ENCODE measurements at regions not wholly inside any gene's neighbourhood (a gene's known extent, or its start where the extent isn't known, plus 50 kb on each side); places are given as distances from the start of the nearest gene placed in this dataset.
A peak's percentile ranks its signal among the peaks of the same experiment; 100 is the strongest.
"Not testable (repeated sequence)": the region's sequence is repeated elsewhere in the genome, so short reads cannot be mapped to it uniquely, and the experiment has no call there.

DNA sequence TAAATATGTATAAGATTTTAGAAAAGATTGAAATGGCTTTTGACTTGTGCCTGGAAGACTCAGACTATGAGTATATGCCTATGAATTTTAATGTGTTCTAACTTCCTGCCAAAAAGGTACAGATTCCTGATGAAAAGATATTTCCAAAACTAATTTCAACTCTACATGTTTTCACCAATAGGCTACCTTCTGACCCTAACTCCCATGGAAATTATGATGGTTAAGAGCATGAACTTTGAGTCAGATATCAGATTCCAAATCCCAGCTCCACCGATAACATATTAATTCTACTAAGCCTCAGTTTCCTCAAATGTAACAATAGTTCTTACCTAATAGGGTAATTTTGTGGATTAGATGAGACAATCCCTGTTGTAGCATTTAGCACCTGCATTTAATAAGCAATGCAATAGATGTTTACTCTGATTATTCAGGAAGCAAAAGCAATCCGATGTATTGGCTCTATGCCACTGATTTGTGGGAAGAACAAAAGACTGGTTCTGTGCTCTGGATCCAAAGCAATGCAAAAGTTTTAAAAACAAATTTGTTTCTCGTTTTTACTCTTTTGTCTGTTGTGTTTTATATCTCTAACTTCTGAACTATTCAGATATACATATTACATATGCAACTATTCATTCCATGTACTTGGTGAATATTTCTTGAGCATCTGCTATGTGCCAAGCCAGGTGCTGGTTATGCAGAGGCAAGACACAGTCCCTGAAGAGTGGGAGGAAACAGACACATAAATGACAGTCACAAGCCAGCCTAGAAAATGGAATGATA lies 115.4 kb downstream of the GATA6 start:
- DNase-seq (ENCODE audit: low spot score), result no peak

DNA sequence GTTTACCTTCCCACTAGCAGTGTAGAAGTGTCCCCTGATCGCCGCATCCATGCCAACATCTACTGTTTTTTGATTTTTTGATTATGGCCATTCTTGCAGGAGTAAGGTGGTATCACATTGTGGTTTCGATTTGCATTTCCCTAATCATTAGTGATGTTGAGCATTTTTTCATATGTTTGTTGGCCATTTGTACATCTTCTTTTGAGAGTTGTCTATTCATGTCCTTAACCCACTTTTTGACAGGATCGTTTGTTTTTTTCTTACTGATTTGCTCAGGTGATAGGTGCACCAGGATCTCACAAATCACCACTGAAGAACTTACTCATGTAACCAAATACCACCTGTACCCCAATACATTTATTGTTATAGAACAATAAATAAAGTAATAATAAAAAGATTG lies 114.5 kb downstream of the GATA6 start:
- DNase-seq (ENCODE audit: low spot score), result not testable (repeated sequence)

DNA sequence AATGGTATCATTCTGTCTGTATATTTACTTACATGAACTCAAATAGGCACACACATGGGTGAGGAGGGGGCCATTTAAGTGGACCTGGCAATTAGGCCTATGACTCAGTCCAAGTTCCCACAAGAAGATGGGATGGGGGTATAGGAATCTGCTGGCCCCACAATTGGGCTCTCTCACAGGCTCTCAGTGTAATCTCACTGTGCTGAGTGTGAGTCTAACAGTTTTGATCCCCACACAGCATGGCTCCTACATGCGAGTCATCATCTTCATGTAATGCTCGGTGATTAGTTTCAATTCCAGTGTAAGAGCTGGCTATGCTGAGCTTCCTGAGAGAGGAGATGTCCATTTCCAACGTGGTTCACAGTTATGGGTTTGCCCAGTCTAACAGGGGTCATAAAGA lies 114.0 kb downstream of the GATA6 start:
- no peak for DNase-seq (ENCODE audit: low spot score)

DNA sequence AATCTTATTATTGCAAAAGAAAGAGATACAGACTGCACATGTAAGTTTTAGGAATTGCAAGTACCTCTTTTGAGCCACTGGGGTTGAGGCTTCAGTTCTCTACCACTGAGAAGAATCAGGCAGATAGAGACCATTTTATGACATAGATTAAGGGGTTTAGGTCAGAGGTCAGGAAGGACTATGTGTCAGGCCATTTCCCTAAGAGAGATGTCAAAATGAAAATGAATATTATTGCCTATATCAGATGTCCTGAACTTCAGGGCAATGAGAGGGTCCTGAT lies 113.7 kb downstream of the GATA6 start:
- no peak for DNase-seq (ENCODE audit: low spot score)

DNA sequence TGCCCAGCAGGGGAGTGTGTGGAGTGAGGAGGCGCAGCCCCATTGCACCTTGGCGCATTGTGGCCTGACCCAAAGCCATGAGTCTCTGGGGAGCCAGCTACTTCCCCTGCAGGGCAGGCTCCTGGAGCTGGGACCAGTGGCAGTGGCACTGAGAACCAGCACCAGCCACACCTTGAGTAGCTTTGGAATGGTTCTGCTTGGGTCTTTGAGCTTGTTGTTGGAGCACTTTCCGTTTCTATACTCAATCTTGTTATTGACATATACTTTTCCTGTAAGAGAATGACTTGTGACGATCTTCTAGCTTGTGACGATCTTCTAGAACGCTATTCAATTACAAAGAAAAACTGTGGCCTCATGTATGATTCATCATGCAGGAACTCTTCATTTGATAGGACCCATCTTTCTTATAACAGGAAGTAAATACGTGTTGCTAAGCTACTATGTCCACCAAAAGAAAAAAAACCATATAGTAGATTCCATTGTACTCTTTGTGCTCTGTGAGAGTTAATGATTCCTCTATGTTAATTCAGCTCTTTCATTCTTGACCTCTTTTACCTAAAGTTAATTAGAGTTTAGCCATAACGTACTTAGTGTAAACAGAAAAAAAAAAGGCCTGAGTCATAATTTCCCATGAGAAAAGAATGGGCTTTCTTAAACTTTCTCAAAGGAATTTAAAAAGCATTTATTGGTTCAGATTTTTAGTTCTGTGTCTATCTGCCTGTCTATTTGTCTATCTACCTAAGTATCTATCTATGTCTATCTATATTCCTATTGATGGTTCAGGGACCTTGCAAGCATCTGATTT lies 113.1 kb downstream of the GATA6 start:
- peak; percentile 95 for DNase-seq (ENCODE audit: low spot score)

DNA sequence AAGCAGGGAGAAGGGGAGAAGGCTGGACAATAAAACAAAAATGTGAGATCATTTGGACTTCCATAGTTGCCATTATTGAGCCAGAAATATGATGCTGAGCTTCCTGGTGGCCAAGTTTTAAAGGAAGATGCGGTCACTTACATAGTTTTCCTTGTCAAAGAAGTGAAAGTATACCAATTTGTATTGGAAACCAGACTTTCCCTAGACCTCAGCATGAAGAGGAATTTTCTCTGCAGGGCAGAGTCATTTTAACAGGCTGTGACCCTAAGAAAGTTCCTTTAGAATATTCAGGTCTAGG lies 111.0 kb downstream of the GATA6 start:
- DNase-seq (ENCODE audit: low spot score), result no peak

DNA sequence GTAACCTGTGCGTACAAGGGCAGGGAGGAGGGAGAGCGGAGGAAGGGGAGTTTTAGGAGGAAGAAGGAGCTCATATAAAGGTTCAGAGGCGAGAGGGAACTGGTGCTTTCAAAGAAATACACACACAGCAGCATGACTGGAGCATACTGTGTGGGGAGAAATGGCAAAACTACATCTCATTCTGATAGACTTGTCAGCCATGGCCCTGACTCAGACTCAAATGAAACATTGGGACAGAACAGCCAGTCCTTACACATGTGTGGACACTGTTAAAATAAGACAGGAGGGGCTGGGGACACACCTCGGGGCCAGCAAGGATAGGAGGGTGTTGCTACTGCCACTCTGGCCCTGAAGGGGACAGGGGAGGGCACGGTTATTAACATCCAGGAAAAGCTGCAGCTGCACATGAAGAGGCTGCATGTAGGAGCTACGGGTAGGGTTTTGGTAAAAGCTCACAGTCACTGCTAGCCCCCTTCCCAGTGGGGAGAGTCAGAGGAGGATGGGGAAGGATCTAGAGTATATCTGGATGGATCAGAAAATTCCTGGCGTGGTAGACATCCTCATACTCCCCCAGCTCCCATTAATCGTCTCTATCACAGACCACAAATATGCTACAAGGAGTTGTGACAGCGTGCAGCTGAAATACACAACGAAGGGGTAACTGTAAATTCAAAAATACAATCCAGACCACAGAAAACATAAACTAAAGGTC lies 110.5 kb downstream of the GATA6 start:
- peak; percentile 21 for DNase-seq (ENCODE audit: low spot score)

DNA sequence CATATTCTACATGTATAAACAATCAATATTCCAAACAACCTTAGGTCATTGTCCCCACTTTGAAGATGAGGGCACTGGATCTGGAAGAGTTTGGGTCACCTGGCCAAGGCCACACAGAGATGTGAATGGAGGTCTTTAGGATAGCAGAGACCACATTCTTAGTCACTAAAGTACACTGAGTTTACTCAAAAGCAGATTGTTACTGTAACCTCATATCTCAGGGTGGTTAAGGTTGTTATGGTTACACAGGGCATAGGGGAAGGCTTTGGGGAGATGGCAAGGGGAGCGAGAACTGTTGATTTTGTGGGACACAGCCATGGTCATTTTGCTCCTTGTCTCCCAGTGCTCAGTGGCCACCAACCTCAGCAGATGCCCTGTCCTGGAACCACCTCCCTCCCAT lies 109.4 kb downstream of the GATA6 start:
- no peak for DNase-seq (ENCODE audit: low spot score)

DNA sequence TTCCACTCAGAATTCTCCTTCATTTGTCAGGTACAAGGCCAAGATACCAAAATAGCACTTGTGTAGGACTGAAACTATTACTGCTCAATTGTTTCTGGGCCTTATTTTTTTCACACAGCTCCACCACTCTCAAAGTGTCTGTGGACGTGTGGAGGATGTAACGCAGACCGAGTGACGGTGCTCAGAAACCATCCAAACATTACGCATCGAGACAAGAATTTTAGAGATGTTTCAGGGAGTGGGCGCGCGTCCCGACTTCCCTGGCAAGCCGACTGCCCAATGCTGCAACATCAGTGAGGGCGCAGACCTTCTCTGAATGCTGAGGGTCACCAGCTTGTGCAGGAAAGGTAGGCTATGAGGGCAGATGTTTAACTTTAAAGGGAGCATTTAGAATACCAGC lies 108.4 kb downstream of the GATA6 start:
- no peak for DNase-seq (ENCODE audit: low spot score)

DNA sequence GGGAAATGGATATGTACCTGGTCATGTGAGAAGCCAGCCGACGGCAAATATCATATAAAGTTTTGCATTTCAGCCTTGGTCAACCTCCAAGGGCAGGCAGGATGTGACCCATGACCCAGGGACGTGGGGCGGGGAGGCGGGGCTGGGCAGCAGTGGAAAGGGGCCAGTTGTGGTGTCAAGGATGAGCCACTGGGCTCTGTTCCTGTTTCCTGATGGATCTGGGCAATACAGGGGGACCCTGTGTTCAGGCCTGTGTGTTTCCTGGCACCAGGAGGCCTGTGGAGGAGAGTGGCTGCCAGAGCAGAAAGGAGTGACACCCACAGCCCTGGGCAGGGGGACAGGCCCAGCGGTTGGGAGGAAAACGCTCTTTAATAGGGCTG lies 106.9 kb downstream of the GATA6 start:
- DNase-seq (ENCODE audit: low spot score), result no peak

DNA sequence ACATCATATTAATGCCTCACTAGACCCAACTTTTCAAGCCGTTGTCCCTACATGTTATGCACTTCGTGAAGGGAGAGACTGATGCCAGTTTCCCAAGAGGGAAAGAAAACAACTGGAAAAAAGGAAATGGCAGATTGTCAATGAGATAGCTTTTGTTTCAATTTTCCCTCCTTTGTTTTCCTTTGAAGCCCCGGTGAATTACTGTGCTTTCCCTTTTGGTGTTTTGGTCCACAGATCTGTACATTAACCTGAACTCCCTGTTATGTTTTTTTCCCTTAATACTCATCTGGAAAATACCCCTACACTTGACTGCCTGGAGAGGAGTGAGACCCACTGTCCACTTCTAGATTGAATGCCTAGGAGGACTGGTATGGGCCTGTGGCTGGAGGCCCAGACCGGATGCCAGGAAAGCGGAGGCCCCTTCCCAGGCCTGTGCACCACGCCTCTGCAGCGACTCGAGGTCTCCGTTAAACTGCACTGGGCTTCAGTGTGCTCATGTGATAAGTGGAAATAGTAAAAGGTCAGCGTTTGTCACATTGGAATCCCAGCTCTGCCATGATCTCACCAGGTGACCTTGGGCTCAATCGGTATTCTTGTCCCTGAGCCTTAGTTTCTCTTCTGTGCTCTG lies 106.4 kb downstream of the GATA6 start:
- no peak for DNase-seq (ENCODE audit: low spot score)

DNA sequence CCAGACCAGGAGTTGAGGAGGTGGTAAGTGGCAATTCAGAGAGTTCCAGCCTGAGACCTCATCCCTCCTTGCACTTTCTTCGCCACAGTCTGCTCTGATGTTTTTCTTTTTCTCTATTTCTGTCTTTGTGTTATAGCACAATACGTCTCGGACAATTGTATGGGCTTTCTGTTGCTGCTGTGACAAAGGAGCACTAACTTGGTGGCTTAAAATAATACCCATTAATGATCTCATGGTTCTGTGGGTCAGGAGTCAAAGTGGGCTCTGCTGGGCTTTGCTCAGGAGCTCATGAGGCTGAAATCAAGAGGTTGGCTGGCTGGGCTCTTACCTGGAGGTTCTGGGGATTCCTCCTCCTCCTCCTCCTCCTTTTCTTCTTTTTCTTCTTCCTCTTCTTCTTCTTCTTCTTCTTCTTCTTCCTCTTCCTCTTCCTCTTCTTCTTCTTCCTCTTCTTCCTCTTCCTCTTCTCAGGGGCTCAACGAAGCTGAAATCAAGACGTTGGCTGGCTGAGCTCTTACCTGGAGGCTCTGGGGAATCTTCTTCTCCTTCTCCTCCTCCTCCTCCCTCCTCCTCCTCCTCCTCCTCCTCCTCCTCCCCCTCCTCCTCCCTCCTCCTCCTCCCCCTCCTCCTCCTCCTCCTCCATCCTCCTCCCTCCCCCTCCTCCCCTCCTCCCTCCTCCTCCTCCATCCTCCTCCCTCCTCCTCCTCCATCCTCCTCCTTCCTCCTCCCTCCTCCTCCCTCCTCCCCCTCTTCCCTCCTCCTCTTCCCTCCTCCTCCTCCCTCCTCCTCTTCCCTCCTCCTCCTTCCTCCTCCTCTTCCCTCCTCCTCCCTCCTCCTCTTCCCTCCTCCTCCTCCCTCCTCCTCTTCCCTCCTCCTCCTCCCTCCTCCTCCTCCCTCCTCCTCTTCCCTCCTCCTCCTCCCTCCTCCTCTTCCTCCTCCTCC lies 104.0 kb downstream of the GATA6 start:
- DNase-seq (ENCODE audit: low spot score), result no peak

DNA sequence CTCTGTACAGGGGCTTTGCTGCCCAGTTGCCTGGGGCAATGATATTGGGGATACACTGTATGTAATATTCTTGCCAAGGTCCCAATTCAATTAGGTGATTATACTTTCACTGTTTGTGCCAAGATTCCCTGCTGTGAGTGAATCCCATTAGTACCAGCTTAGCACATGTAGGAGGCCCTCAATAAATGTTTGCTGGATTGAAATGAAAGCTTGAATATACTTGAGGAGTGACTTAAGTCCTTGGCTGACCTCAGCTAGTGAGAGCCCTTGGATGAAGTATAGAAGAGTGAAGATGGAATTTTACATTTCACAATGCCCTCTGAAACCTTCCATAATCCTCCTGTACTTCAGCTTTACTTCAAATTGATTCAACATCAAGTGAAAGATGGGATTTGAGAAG lies 102.9 kb downstream of the GATA6 start:
- no peak for DNase-seq (ENCODE audit: low spot score)

DNA sequence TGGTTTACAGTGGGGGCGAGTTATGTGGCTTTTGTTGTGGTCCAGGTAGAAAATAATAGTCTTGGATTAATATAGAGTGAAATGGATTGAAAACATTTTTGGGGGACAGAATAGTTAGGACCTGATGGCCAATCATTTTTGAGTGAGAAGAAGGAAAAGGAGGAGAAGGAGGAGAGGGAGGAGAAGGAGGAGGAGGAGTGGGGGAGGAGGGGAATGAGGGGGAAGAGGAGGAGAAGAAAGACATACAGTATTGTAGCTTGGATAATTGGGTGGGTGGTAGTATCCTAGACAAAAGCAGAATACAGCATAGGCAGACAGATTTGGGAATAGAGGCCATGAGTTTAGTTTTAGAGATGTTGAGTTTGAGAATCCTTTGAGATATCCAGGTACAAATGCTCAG lies 101.6 kb downstream of the GATA6 start:
- no peak for DNase-seq (ENCODE audit: low spot score)

DNA sequence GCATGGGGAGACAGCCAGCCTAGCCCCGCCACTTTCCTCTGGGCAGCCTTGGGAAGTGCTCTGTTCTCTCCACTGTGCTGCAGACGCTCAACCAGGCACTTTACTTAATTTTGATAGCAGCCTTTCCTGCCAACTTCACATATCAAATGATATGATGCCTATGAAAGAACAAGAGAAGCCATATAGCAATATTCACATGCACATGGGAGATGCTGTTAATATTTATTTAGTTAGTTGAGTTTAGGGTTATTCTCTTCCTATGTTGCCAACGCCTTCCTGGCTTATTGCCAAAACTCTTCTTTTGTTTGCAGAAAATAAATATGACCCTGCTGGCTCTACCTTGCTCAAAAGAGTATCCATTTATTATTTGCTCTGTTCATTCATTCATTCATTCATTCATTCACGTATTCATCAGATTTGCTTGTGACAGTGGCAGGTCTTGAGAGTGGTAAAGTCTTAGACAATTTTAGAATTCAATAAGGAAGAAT lies 99.3 kb downstream of the GATA6 start:
- DNase-seq (ENCODE audit: low spot score), result no peak

DNA sequence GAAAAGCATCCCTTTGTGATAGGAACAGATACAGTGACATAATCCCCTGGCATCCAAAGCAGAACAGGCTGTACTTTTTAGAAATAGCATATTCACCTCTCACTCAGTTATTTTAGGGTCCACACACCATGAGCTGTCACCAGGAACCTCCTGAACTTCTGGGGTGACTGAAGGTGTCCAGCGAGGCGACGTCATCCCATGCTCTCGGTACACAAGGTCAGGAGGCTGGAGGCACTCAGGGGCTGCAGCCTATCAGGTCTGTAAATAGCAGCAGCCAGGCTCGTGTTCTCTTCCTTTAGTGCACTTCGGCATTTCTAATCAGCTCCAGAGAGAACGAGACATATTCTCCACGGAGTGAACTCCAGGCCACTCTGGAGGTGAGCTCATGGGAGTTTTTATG lies 98.3 kb downstream of the GATA6 start:
- no peak for DNase-seq (ENCODE audit: low spot score)

DNA sequence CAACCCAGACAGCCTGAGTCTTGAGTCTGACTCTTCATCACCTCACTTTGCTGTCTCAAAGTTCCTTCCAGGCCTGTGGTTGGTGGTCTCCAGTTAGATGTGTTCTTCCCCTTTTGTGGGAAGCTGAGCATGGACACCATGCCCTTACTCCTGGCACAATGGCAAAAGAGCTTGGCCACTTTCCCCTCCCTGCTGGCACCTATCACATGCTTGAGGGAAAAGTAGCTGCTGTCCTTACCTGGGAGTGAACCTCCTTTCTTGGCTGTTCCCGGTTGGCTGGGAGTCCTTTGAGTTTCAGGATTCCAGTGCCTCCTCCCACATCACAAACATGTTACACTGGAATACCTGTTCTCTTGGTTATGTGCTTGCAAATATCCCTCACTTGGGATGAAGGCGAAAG lies 97.8 kb downstream of the GATA6 start:
- DNase-seq (ENCODE audit: low spot score), result no peak

DNA sequence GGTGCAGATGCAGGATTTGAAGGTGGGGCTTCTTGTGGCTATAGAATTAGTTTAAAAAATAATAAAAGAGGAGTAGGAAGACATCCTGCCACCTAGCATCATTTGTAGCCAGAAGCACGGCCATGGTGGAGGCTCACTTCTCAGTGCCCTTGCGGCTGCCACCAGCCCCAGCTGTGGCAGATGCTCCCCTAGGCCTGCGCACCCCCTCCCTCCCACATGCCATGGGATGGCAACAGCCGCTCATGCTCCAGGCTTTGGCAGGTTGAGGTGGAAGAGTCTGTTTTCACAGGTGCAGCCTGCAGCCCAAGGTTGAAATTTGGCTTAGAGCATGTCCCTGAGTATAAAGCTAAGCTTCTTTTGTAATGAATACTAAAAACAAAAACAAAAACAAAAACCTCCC lies 96.4 kb downstream of the GATA6 start:
- no peak for DNase-seq (ENCODE audit: low spot score)

DNA sequence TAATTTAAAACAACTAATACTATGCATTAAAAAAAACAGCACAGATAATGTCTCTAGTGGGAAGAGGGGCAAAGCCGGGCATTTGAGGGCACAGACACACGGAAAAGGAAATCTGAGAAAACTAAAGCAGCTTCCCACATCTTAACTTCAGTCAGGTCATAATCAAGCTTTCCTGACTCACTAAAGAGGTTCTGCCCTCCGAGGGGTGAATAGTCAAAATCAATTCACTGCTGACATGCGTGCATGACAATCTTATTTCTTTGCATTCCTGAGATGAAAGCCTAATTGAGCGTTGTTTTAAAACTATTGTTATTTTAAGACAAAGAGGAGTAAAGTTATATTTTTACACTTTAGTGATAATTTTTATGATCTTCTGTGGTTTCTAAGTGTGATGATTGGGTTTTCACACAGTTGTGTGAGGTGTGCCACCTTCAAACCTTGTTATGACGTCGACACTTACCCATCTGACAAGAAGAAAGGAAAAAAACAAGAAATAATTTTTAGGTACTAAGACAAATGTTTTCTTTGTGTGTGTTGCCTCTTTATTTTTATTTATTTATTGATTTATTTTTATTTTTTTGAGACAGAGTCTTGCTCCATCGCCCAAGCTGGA lies 90.9 kb downstream of the GATA6 start:
- DNase-seq (ENCODE audit: low spot score), result no peak

DNA sequence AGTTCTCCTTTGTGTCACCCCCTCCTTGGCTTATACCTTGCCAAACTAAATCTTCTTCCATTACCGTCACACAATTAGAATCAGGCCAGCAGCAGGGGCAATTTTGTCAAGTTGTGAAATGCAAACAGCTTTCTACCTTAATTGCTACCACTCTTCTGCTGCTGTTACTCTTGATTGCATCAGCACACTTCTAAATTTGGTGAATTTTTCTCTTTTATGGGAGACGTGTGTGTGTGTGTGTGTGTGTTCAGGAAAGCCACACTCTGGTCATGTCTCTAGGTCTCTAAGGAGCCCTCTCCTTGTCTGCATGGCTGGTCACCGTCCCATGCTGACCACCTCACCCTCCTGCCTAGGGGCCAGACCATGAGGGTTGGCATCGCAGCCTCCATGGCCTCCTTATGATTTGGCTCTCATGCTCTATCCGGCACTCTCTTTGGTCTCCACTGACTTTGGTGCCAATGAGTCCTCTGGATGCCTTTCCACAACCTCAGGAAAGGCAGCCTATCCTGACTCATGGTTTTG lies 87.7 kb downstream of the GATA6 start:
- no peak for DNase-seq (ENCODE audit: low spot score)

DNA sequence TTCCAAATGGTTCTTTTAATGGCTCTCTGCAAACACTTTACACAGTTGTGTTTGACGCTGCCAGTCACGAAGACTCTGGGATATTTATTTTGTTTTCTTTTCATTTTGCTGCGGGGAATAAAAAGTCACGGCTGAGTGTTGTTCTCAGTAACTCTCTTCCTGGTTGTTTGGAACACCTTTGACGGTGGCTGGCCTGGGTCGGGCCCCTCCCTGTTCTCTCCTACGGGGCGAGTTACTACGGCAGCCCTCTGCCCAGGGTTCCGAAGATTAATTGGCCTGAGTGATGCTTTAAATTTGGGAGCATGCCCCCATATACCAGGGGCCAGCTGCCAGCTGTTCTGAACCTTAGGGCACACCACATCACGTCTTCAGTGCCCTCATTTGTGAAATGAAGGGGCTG lies 84.7 kb downstream of the GATA6 start:
- DNase-seq (ENCODE audit: low spot score), result no peak

All from H4 (cell line).